GM10248 (cell line): ENCODE measurements at regions not wholly inside any gene's neighbourhood (a gene's known extent, or its start where the extent isn't known, plus 50 kb on each side); places are given as distances from the start of the nearest gene placed in this dataset.

Source experiments
- CTCF ChIA-PET: fragments of 300-600 bp; sonication (Branson Sonifier 250); formaldehyde crosslinking; extraction: SDS; loops from one replicate; lab custom pipeline; 2021; ENCODE audit warnings: antibody characterized with exemption; lab: Yijun Ruan, JAX
- POLR2A ChIA-PET: fragments of 350-650 bp; sonication (Branson Sonifier 250); formaldehyde crosslinking; extraction: SDS; loops from one replicate; lab custom pipeline; 2020; ENCODE audit warnings: antibody characterized with exemption; lab: Yijun Ruan, JAX
- DNase-seq: peaks from one replicate; pipeline ENCODE4 v3.0.0; 2012; ENCODE audit errors: extremely low spot score
- TF ChIP-seq, protein P1 (sequence below): IDR thresholded peaks from 2 replicates; pipeline ENCODE4 v1.5.1; 2012; ENCODE audit warnings: mild to moderate bottlenecking, low read depth; ENCODE audit errors: extremely low read depth, missing control alignments, control extremely low read depth

DNA sequence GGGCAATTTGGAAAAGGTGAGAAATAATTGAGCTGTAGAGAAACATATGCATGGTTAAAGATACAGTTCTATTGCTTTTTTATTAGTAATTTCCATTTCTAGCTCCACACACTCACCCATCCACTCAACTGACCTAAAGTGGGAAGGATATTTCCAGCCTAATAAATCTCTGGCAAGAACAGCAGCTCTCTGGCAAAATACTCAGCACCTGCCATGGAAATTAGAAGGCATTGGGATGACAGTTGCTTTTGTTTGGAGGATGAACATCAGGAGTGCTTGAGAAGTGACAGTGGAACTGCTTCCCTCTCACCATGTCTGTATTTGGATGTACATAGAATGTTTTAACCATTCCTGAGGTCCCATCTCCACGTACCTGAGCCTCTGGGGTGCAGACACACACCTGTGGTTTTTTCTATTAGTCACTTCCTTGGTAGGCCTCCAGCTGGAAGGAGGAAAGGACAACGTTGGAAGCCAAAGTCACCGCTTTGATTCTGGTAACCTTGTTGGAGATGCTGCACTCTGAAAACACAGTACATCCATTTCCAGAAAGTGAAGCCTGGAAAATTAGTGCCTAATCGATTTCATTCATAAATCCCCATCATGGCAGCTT, 62.3 kb upstream of the RUNX1 start:
- CTCF ChIA-PET, result interaction anchor here (1.6 kb wide), 1 partner anchor 36 kb away, joined by 3 read pairs; no protein-coding TSS in a partner anchor
- no peak for DNase-seq
- TF ChIP-seq, protein P1, sequence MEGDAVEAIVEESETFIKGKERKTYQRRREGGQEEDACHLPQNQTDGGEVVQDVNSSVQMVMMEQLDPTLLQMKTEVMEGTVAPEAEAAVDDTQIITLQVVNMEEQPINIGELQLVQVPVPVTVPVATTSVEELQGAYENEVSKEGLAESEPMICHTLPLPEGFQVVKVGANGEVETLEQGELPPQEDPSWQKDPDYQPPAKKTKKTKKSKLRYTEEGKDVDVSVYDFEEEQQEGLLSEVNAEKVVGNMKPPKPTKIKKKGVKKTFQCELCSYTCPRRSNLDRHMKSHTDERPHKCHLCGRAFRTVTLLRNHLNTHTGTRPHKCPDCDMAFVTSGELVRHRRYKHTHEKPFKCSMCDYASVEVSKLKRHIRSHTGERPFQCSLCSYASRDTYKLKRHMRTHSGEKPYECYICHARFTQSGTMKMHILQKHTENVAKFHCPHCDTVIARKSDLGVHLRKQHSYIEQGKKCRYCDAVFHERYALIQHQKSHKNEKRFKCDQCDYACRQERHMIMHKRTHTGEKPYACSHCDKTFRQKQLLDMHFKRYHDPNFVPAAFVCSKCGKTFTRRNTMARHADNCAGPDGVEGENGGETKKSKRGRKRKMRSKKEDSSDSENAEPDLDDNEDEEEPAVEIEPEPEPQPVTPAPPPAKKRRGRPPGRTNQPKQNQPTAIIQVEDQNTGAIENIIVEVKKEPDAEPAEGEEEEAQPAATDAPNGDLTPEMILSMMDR, result no peak
- POLR2A ChIA-PET, result no interaction called here

DNA sequence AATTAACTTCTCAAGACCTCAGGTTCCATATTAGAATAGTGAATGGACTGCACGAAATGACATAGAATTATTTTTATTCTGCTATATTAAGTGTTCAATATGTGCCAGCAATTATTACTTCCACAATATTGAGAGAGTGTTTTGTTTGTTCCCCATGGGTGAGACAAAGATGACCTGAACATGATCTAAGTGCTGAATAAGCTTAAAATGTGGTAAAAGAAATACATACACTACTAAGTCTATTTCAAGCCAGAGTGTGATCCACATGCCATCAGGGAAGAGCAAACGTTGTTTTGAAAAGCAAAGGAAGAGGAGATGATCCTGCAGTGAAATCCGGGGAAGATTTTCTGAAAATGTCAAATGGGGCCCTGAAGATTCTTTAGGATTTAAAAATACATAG, 59.8 kb upstream of the RUNX1 start:
- POLR2A ChIA-PET, result no interaction called here
- TF ChIP-seq, protein P1, result no peak
- DNase-seq, result no peak
- CTCF ChIA-PET, result no interaction called here

DNA sequence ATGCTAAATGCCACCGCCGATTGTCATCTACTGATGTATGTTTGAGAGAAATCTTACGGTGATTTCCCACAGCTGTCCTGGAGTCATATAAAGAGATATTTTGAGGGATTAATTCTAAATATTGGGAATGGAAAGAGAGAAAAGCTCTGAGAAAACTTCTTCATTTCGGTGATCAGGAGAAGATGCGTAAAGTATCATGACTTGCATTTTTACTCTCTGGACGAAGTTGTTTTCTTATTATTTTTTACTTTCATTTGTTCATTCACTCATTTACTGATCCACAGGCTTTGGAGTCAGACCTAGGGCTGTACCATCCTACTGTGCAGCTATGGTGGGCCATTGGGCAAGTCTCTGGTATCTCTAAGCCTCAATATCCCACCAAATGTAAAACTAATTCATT, 58.4 kb upstream of the RUNX1 start:
- TF ChIP-seq, protein P1, result no peak
- ChIA-PET POLR2A (no interaction called here), CTCF (no interaction called here)
- no peak for DNase-seq

DNA sequence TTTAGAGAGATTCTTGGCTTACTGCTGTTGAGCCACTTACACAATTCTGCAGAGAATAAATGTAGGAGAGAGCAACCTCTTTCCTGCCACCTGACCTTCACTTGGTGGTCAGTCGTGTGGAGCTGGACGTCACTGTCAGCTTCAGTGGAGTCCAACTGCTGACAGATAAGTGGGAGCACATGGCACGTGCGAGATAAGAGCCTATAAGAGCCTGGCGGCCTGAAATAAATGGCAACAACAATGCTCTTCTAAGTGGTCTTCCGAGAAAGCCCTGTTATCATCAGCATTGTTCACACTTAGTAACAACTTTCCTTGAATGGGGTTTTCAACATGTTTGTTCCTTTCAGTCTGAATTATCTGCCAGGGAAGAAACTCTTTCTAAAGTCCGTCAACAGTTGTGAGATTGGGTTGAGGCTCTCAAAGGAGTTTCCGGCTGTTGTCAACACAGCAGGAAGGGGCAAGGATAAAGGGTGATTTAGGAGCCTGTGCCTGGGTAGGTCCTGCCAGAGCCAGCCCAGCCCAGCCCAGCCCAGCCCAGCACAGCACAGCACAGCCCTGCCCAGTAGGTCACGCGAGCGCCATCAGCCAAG, 57.2 kb upstream of the RUNX1 start:
- ChIA-PET CTCF (no interaction called here), POLR2A (no interaction called here)
- DNase-seq, result no peak
- TF ChIP-seq, protein P1, result no peak

DNA sequence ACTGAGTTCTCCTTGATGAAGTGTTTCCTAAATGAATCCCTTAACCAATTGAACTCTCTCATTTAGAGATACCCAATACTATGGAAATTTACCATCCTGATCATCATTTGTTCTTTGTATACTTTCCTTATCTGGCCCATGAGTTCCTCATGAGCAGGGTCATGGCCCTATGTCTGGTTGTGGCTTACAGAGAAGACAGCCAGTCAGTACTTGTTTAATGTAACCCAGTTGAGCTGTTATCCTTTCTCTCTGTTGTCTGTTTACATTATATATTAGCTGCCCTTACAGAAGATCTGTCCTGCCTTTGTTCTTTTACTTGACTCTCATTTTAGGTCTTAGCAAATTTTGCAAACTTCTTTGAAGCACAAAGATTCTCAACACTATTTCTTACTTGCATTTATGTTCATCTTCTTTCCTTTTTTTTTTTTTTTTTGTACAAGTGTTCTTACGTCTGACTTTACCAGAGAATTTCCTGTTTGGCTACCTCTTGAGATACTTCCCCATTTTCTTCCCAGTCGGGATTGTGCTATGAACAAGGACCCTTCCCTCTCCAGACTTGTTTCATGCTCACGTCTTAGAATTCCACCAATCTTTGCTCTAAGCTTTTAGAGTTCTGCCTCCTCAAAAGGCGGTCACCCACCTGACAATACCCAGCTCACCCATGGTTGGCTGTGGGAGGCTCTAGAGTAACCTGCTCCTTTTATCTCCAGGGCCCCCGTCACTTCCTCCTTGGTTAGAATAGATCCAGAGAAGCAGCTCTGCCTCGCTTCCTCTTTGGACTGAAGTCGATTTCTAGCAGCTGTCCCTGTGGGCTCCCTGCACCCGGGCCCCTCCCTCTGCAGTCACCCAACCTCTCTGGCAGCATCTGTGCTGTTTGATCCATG, 53.6 kb upstream of the RUNX1 start:
- CTCF ChIA-PET, result no interaction called here
- TF ChIP-seq, protein P1, result no peak
- peak; percentile 31 for DNase-seq
- POLR2A ChIA-PET, result no interaction called here

DNA sequence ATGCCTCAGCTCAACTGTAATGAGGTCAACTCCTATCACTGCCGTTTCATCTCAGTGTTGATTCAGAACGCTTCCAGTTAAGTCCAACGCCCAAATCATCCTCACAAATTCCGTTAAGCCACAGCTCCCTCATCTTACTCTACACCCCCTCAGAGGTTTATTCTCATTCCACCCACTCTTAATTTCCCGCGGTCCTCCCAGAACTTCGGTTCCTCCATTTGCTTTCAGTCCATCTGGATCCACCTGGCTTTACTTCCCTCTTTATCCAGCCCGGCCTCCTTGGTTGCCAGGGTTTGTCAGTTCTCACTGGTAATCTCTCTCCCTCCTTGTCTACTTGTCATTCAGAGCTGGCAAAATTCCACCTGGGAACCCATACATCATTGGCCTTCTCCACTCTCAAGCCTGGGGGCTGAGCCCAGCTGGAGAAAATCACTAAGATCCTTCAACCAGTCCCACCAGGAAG, 51.3 kb upstream of the RUNX1 start:
- ChIA-PET CTCF (interaction anchor here (1.2 to 1.7 kb wide), 3 partner anchors 13 to 300 kb away, joined by 3 to 6 read pairs (median 3); no protein-coding TSS in a partner anchor), POLR2A (no interaction called here)
- DNase-seq, result no peak
- TF ChIP-seq, protein P1, result no peak
